Endothelial cell of umbilical vein (primary cell): ENCODE measurements at regions not wholly inside any gene's neighbourhood (a gene's known extent, or its start where the extent isn't known, plus 50 kb on each side); places are given as distances from the start of the nearest gene placed in this dataset.

Experiments used
- BruUV-seq: library from RNA; stranded (reverse); fragments of 400-500 nt; replicated peaks from 2 replicates; lab custom pipeline; 2021; lab: Mats Ljungman, UMichigan
- CTCF ChIA-PET: fragments of 300-600, 350-600 bp; sonication (Branson Sonifier 250); formaldehyde crosslinking; loops from one replicate; lab custom pipeline; 2021; ENCODE audit warnings: antibody characterized with exemption, inconsistent platforms; lab: Charles Lee
- POLR2A ChIA-PET: fragments of 300-600, 350-600 bp; sonication (Branson Sonifier 250); formaldehyde crosslinking; loops from one replicate; lab custom pipeline; 2021; ENCODE audit warnings: antibody characterized with exemption, inconsistent platforms; lab: Charles Lee
- DNase-seq: peaks from one replicate; pipeline ENCODE4 v3.0.0-alpha.2; 2011; ENCODE audit warnings: low read depth, low spot score
- FAIRE-seq: peaks from 2 replicates; lab custom pipeline; 2011; peaks lifted over from hg19 to GRCh38; lab: Jason Lieb, UNC
- H2AFZ ChIP-seq: 2 replicates; pipeline ENCODE4 v1.6.0; 2012; ENCODE audit warnings: low read depth, low read length, control low read depth, inconsistent platforms
- H3K27ac ChIP-seq: 2 replicates; pipeline ENCODE4 v1.5.1; 2011; ENCODE audit warnings: low read depth, mild to moderate bottlenecking, control low read depth, low read length, moderate library complexity; ENCODE audit not compliant: insufficient read depth
- H3K27me3 ChIP-seq, 2 experiments: 2 replicates each; pipeline versions ENCODE4 v1.6.0 to v1.6.1; 2011; ENCODE audit warnings: low read length in 2 of 2, mixed read lengths in 1 of 2; ENCODE audit not compliant: control insufficient read depth in 2 of 2, insufficient read depth in 2 of 2
- H3K36me3 ChIP-seq, 2 experiments: 2 replicates in 1 of 2; 3 replicates in 1 of 2; pipeline ENCODE4 v1.5.1; 2011; ENCODE audit warnings: low read length in 2 of 2, mild to moderate bottlenecking in 1 of 2, moderate library complexity in 1 of 2; ENCODE audit not compliant: control insufficient read depth in 2 of 2, insufficient read depth in 2 of 2; ENCODE audit errors: extremely low read depth in 1 of 2
- H3K4me1 ChIP-seq: 3 replicates; pipeline ENCODE4 v1.5.1; 2011; ENCODE audit warnings: mild to moderate bottlenecking, low read length; ENCODE audit not compliant: control insufficient read depth, insufficient read depth; ENCODE audit errors: extremely low read depth
- H3K4me2 ChIP-seq: 2 replicates; pipeline ENCODE4 v1.6.1; 2011; ENCODE audit warnings: low read length, control low read depth, mixed read lengths; ENCODE audit not compliant: insufficient read depth
- H3K4me3 ChIP-seq, 3 experiments: fragments of 200-600 bp in 1 of 3; sonication (generic), shearing (Covaris generic) in 1 of 3; replicated peaks in 1 of 3; 2 replicates each; pipeline ENCODE4 v1.5.1; 2011 to 2016; ENCODE audit warnings: control low read depth in 3 of 3, low read length in 3 of 3, mild to moderate bottlenecking in 2 of 3, inconsistent platforms in 1 of 3, low read depth in 1 of 3, moderate library complexity in 1 of 3; ENCODE audit not compliant: insufficient read depth in 1 of 3
- H3K79me2 ChIP-seq: 2 replicates; pipeline ENCODE4 v1.6.0; 2012; ENCODE audit warnings: low read length, inconsistent platforms; ENCODE audit not compliant: control insufficient read depth, insufficient read depth
- H3K9ac ChIP-seq: replicated peaks from 2 replicates; pipeline ENCODE3; 2011; ENCODE audit warnings: low read length, control low read depth; ENCODE audit not compliant: insufficient read depth; ENCODE audit errors: extremely low read depth
- H3K9me1 ChIP-seq: replicated peaks from 3 replicates; pipeline ENCODE4 v1.6.0; 2011; ENCODE audit warnings: mild to moderate bottlenecking, low read length; ENCODE audit not compliant: control insufficient read depth, insufficient read depth; ENCODE audit errors: extremely low read depth
- H3K9me3 ChIP-seq: replicated peaks from 2 replicates; pipeline ENCODE4 v1.5.1; 2012; ENCODE audit warnings: low read length, inconsistent platforms; ENCODE audit not compliant: control insufficient read depth, insufficient read depth
- H4K20me1 ChIP-seq: replicated peaks from 2 replicates; pipeline ENCODE3; 2011; ENCODE audit warnings: mild to moderate bottlenecking, low read length; ENCODE audit not compliant: control insufficient read depth, insufficient read depth; ENCODE audit errors: extremely low read depth
- EZH2 ChIP-seq: IDR thresholded peaks from 2 replicates; pipeline ENCODE4 v1.6.1; 2012; ENCODE audit warnings: borderline replicate concordance, low read depth, mild to moderate bottlenecking, moderate library complexity, low read length, inconsistent platforms; ENCODE audit not compliant: severe bottlenecking
- FOS ChIP-seq: IDR thresholded peaks from 2 replicates; pipeline ENCODE4 v1.6.1; 2011; ENCODE audit warnings: mild to moderate bottlenecking, low read length, moderate library complexity, borderline replicate concordance; ENCODE audit not compliant: insufficient read depth
- GATA2 ChIP-seq: IDR thresholded peaks from 2 replicates; pipeline ENCODE4 v1.7.0; 2011; ENCODE audit warnings: low read depth, mild to moderate bottlenecking, moderate library complexity, mixed read lengths, low read length; ENCODE audit not compliant: insufficient read length, insufficient read depth
- JUN ChIP-seq: IDR thresholded peaks from 2 replicates; pipeline ENCODE4 v1.6.1; 2011; ENCODE audit warnings: borderline replicate concordance, low read depth; ENCODE audit not compliant: insufficient read length, insufficient read depth
- MYC ChIP-seq: IDR thresholded peaks from one replicate; pipeline ENCODE4 v1.6.1; 2011; ENCODE audit warnings: mild to moderate bottlenecking, low read depth, low read length
- POLR2A ChIP-seq: IDR thresholded peaks from 2 replicates; pipeline ENCODE4 v1.6.1; 2012; ENCODE audit warnings: low read depth, mild to moderate bottlenecking, control low read depth, low read length
- POLR2AphosphoS5 ChIP-seq: IDR thresholded peaks from 2 replicates; pipeline ENCODE4 v1.6.1; 2012; ENCODE audit warnings: low read depth, mild to moderate bottlenecking, control low read depth, low read length, moderate library complexity; ENCODE audit not compliant: insufficient read depth
- dilution Hi-C: fragments of 300-500 bp; cut with MboI; formaldehyde crosslinking; loops from one replicate; pipeline ENCODE4 v1.15.0; 2019; ENCODE audit warnings: low sequenced_read_pairs; ENCODE audit not compliant: extremely low pct_ligation_motif_present
- intact Hi-C: fragments of 100-400 bp; cut with micrococcal nuclease; formaldehyde crosslinking; loops from one replicate; pipeline ENCODE4 v1.10.0; 2022
- TF ChIP-seq, protein P1 (sequence below), 2 donors: IDR thresholded peaks; 1 replicate in 1 of 2; 2 replicates in 1 of 2; pipeline ENCODE4 v1.5.1; 2011; ENCODE audit warnings: low read length in 2 of 2, mild to moderate bottlenecking in 2 of 2, moderate library complexity in 2 of 2, control low read depth in 1 of 2, inconsistent platforms in 1 of 2, low read depth in 1 of 2; ENCODE audit not compliant: insufficient read depth in 1 of 2; ENCODE audit errors: extremely low read depth in 1 of 2

DNA sequence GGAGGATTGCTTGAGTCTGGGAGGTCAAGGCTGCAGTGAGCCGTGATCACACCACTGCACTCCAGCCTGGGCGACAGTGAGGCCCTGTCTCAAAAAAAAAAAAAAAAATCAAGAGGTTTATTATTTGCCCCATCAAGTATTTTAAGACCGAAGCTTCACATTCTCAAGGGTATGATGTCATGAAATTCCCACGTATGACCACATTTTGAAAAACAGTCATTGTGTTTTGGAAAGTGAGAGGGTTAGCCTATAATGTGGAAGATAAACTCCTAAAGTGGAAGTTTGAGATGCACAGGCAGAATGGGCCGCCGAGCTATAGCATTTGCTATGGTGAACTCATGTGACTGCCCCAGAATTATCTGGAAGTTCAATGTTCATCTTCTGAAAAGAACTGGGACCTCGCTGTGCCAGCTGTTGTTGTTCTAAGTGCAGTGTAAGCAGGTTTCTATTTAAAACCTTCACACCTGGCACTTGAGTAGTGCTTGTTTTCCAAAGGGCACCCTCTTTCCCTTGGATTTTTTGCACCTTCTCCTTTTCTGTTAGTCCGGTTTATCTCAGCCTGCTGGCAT, 96.9 kb upstream of the SLC25A33 start:
- Histone ChIP-seq H3K36me3 (no peaks in the 10 kb centered on the region), H3K27me3 (no peaks in the 10 kb centered on the region), H3K4me3 (no peak overlapping the region), H2AFZ (no peak overlapping the region), H3K9me1 (no peaks in the 10 kb centered on the region), H3K4me2 (peak overlapping the region; percentile 56), H3K79me2 (no peaks in the 10 kb centered on the region), H4K20me1 (no peaks in the 10 kb centered on the region), H3K4me1 (peaks cover 38% of the 10 kb centered on the region), H3K27ac (peak overlapping the region; percentile 84), H3K9ac (peak overlapping the region; percentile 71), H3K9me3 (no peaks in the 10 kb centered on the region)
- DNase-seq (peak; percentile 43), FAIRE-seq (peak; percentile 58)
- ChIA-PET POLR2A (interaction anchor here (0.8 to 2.0 kb wide), 5 partner anchors 29 to 150 kb away, joined by 3 to 13 read pairs (median 5); no protein-coding TSS in a partner anchor), CTCF (interaction anchor here (1.0 to 3.1 kb wide), 16 partner anchors 10 to 231 kb away, joined by 3 to 18 read pairs (median 6); partner anchors contain the start of gene SPSB1)
- TF ChIP-seq, protein P1, sequence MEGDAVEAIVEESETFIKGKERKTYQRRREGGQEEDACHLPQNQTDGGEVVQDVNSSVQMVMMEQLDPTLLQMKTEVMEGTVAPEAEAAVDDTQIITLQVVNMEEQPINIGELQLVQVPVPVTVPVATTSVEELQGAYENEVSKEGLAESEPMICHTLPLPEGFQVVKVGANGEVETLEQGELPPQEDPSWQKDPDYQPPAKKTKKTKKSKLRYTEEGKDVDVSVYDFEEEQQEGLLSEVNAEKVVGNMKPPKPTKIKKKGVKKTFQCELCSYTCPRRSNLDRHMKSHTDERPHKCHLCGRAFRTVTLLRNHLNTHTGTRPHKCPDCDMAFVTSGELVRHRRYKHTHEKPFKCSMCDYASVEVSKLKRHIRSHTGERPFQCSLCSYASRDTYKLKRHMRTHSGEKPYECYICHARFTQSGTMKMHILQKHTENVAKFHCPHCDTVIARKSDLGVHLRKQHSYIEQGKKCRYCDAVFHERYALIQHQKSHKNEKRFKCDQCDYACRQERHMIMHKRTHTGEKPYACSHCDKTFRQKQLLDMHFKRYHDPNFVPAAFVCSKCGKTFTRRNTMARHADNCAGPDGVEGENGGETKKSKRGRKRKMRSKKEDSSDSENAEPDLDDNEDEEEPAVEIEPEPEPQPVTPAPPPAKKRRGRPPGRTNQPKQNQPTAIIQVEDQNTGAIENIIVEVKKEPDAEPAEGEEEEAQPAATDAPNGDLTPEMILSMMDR (IDR thresholded peaks at IDR 0.05; ENCODE audit: extremely low read depth in 1 of 2, insufficient read depth in 1 of 2, low read depth in 1 of 2, low read length in 2 of 2): no peak
- no peak for TF ChIP-seq POLR2A
- TF ChIP-seq JUN: peak; percentile 19
- no peak for TF ChIP-seq GATA2
- TF ChIP-seq POLR2AphosphoS5: no peak
- no peak for TF ChIP-seq FOS
- no peak for TF ChIP-seq MYC
- TF ChIP-seq EZH2: no peak
- intact Hi-C loops: loop anchor here (5.0 kb wide), 1 partner anchor 150 kb away; the partner anchor contains the start of gene SPSB1
- no TSS peak for BruUV-seq
- dilution Hi-C loops: no loop called here
